T-cell (primary cell): ENCODE measurements at regions not wholly inside any gene's neighbourhood (a gene's known extent, or its start where the extent isn't known, plus 50 kb on each side); places are given as distances from the start of the nearest gene placed in this dataset.

Source experiments
- ATAC-seq, 4 experiments: fragments of 200-7000 bp in 3 of 4; fragments of 150-1000 bp in 1 of 4; cut with Tn5 transposase; replicated peaks in 1 of 4; 1 replicate in 3 of 4; 2 replicates in 1 of 4; pipeline ENCODE4 v1.10.0; 2021; ENCODE audit warnings: moderate library complexity in 3 of 4, mild to moderate bottlenecking in 2 of 4, moderate number of reproducible peaks in 1 of 4
- CTCF ChIA-PET, 2 donors: fragments of 300-600 bp; sonication (Branson Sonifier 250); formaldehyde crosslinking; loops; one replicate each; lab custom pipeline; 2022; ENCODE audit warnings: antibody characterized with exemption in 2 of 2; lab: Charles Lee
- POLR2A ChIA-PET, 2 donors: fragments of 300-600 bp; sonication (Branson Sonifier 250); formaldehyde crosslinking; loops; one replicate each; lab custom pipeline; 2022; ENCODE audit warnings: antibody characterized with exemption in 2 of 2; lab: Charles Lee
- DNase-seq, 35 experiments: peaks; one replicate each; pipeline versions ENCODE4 v3.0.0 to v3.0.0-alpha.2; 2013 to 2023
- H3K27ac ChIP-seq: one replicate; pipeline ENCODE4 v1.5.1; 2013; ENCODE audit warnings: low read length
- H3K27me3 ChIP-seq, 2 experiments: replicated peaks in 1 of 2; 1 replicate in 1 of 2; 2 replicates in 1 of 2; pipeline versions ENCODE4 v1.6.1 to v1.7.0; 2013; ENCODE audit warnings: low read length in 1 of 2, mixed read lengths in 1 of 2; ENCODE audit not compliant: control insufficient read depth in 2 of 2, insufficient read depth in 2 of 2; ENCODE audit errors: extremely low read depth in 1 of 2
- H3K36me3 ChIP-seq, 2 donors: 1 replicate in 1 of 2; 2 replicates in 1 of 2; pipeline versions ENCODE4 v1.6.1 to v1.7.0; 2013; ENCODE audit warnings: low read length in 1 of 2; ENCODE audit not compliant: control insufficient read depth in 2 of 2, insufficient read depth in 1 of 2; ENCODE audit errors: extremely low read depth in 1 of 2
- H3K4me1 ChIP-seq, 2 experiments: 1 replicate in 1 of 2; 2 replicates in 1 of 2; pipeline versions ENCODE4 v1.6.1 to v1.7.0; 2013; ENCODE audit warnings: low read length in 2 of 2, mixed read lengths in 1 of 2; ENCODE audit not compliant: insufficient read depth in 2 of 2, control insufficient read depth in 1 of 2; ENCODE audit errors: extremely low read depth in 1 of 2
- H3K4me3 ChIP-seq, 2 donors: 1 replicate in 1 of 2; 2 replicates in 1 of 2; pipeline versions ENCODE4 v1.5.1 to v1.7.0; 2013; ENCODE audit warnings: mild to moderate bottlenecking in 2 of 2, low read length in 1 of 2, moderate library complexity in 1 of 2; ENCODE audit not compliant: control insufficient read depth in 1 of 2; ENCODE audit errors: extremely low read depth in 1 of 2
- H3K9me3 ChIP-seq: 2 replicates; pipeline ENCODE4 v1.7.0; 2013
- H3K27ac Mint-ChIP-seq, 2 donors: one replicate each; pipeline ENCODE4 v1.8.0; 2020 to 2021; ENCODE audit warnings: mild to moderate bottlenecking in 2 of 2, mixed read lengths in 2 of 2
- H3K27me3 Mint-ChIP-seq, 2 donors: one replicate each; pipeline ENCODE4 v1.8.0; 2021 to 2022; ENCODE audit warnings: mixed read lengths in 2 of 2
- H3K36me3 Mint-ChIP-seq: one replicate; pipeline ENCODE4 v1.8.0; 2021; ENCODE audit warnings: mixed read lengths
- H3K4me1 Mint-ChIP-seq, 3 donors: one replicate each; pipeline ENCODE4 v1.8.0; 2020 to 2022; ENCODE audit warnings: mixed read lengths in 3 of 3, mild to moderate bottlenecking in 1 of 3
- H3K4me3 Mint-ChIP-seq, 3 donors: one replicate each; pipeline ENCODE4 v1.8.0; 2020 to 2022; ENCODE audit warnings: mild to moderate bottlenecking in 3 of 3, mixed read lengths in 3 of 3, moderate library complexity in 3 of 3
- H3K9me3 Mint-ChIP-seq, 3 donors: one replicate each; pipeline ENCODE4 v1.8.0; 2020 to 2022; ENCODE audit warnings: mixed read lengths in 3 of 3
- WGBS: methylation state at CpG from one replicate; pipeline ENCODE4 v1.1.5; 2013; ENCODE audit warnings: missing lambda C conversion rate; ENCODE audit not compliant: insufficient coverage; 5-methylcytosine and 5-hydroxymethylcytosine counted together

DNA sequence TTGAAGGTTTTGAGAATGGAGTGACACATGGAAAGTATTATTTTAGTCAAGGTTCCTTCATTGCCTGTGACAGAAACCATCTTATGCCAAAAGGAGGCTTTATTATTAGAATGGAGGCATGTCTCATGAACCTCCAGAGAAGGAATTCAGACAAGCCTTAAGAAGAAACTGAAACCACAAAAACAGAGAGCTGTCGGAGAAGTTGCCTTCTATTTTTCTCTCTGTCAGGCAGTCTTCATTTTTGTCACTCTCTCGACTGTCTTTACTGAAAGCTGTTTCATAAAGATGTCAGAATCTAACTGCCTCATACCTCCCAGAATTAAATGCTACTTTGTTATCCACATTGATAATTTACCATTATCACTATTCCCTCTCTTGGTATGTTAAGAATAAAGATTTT lies 434.7 kb upstream of the ADGRL4 start:
- whole genome bisulfite sequencing: 100% methylated on average over 1 of the region's 2 CpGs
- Mint-ChIP-seq H3K27me3 (no peaks in the 10 kb centered on the region), H3K4me3 (no peak overlapping the region), H3K4me1 (no peaks in the 10 kb centered on the region), H3K36me3 (no peaks in the 10 kb centered on the region), H3K9me3 (peaks cover 0 to 11% (median 4%) of the 10 kb centered on the region in 3 donors), H3K27ac (no peak overlapping the region)
- Histone ChIP-seq H3K36me3 (no peaks in the 10 kb centered on the region), H3K27ac (no peak overlapping the region), H3K27me3 (no peaks in the 10 kb centered on the region), H3K4me3 (no peak overlapping the region), H3K4me1 (no peaks in the 10 kb centered on the region), H3K9me3 (no peaks in the 10 kb centered on the region)
- ChIA-PET CTCF (no interaction called here), POLR2A (no interaction called here)
- DNase-seq: no peak
- ATAC-seq: no peak

DNA sequence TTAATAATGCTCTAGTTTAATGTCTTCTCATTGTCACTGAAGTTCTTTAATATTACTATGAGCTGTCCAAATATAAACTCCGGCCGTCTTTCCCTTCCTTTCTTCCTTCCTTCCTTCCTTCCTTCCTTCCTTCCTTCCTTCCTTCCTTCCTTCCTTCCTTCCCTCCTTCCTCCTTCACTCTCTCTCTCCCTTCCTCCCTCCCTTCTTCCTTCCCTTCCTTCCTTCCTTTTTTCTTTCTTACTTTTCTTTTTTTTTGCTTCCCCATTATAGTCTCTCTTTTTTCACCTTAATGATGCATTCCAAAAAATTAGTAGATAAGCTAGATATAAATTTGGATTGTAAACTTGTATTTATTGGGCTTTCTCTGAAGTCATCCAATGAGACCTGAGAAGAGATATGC lies 431.0 kb upstream of the ADGRL4 start:
- Mint-ChIP-seq H3K27ac (no peak overlapping the region), H3K4me1 (no peaks in the 10 kb centered on the region), H3K4me3 (no peak overlapping the region), H3K36me3 (no peaks in the 10 kb centered on the region), H3K27me3 (no peaks in the 10 kb centered on the region), H3K9me3 (peaks cover 2 to 6% (median 3%) of the 10 kb centered on the region in 3 donors)
- 89% methylated on average over 2 of the region's 2 CpGs for WGBS
- ChIA-PET CTCF (interaction anchor here in 1 of 2 donors (0.6 kb wide), 1 partner anchor 25 kb away, joined by 3 read pairs; no protein-coding TSS in a partner anchor), POLR2A (no interaction called here)
- Histone ChIP-seq H3K4me1 (no peaks in the 10 kb centered on the region), H3K27ac (no peak overlapping the region), H3K36me3 (no peaks in the 10 kb centered on the region), H3K9me3 (no peaks in the 10 kb centered on the region), H3K27me3 (no peaks in the 10 kb centered on the region), H3K4me3 (no peak overlapping the region)
- no peak for ATAC-seq
- no peak for DNase-seq

DNA sequence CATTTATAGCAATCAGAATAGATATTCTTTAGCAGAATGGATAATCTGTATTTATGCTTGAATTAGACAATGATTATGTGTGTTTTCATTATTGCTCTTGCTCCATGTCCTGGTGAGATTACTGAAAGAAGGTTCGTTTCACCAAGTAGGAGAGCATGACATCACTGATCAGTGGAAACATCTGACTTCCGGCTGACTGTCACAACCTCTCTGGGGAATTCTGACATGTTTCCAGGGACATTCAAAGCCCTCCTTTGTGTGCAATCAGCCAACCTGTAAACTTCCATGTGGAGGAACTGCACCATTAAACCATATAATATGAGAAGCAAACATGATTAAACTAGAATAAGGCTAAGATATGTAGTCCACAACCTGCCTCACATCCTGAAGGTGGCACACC lies 424.8 kb upstream of the ADGRL4 start:
- Mint-ChIP-seq H3K9me3 (peaks cover 0 to 4% (median 3%) of the 10 kb centered on the region in 3 donors), H3K4me1 (no peaks in the 10 kb centered on the region), H3K36me3 (no peaks in the 10 kb centered on the region), H3K27ac (no peak overlapping the region), H3K27me3 (no peaks in the 10 kb centered on the region), H3K4me3 (no peak overlapping the region)
- Histone ChIP-seq H3K27me3 (no peaks in the 10 kb centered on the region), H3K36me3 (no peaks in the 10 kb centered on the region), H3K4me3 (no peak overlapping the region), H3K9me3 (no peaks in the 10 kb centered on the region), H3K27ac (no peak overlapping the region), H3K4me1 (no peaks in the 10 kb centered on the region)
- DNase-seq (no peak), ATAC-seq (no peak)
- ChIA-PET CTCF (no interaction called here), POLR2A (no interaction called here)
- 69% methylated on average over 2 of the region's 2 CpGs for WGBS

DNA sequence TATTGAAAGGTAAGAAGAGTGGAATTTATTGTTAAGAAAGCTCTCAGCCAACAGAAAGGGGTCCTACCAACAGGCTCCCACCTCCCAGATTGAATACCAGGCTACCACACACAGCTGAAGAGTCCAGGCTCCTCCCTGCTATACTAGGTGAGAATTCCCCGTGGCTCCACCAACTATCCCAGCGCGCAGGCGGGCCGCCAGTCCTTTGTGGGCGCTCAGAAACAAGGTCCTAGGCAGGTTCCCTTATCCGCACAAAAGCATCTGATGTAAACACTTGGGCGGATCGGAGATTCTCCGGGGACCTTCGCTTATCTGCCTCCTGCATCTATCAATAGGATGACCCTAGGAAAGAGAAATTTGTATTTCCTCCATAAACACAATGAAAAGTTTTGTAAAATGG lies 423.9 kb upstream of the ADGRL4 start:
- Mint-ChIP-seq H3K9me3 (peaks cover 0 to 4% (median 3%) of the 10 kb centered on the region in 3 donors), H3K27ac (no peak overlapping the region), H3K36me3 (no peaks in the 10 kb centered on the region), H3K27me3 (no peaks in the 10 kb centered on the region), H3K4me3 (no peak overlapping the region), H3K4me1 (no peaks in the 10 kb centered on the region)
- Histone ChIP-seq H3K4me1 (no peaks in the 10 kb centered on the region), H3K4me3 (no peak overlapping the region), H3K9me3 (no peaks in the 10 kb centered on the region), H3K36me3 (no peaks in the 10 kb centered on the region), H3K27me3 (no peaks in the 10 kb centered on the region), H3K27ac (no peak overlapping the region)
- 86% methylated on average over 7 of the region's 11 CpGs for WGBS
- POLR2A ChIA-PET: no interaction called here
- CTCF ChIA-PET: no interaction called here
- ATAC-seq (no peak), DNase-seq (peak in 1 of 35 experiments; percentile 2)

DNA sequence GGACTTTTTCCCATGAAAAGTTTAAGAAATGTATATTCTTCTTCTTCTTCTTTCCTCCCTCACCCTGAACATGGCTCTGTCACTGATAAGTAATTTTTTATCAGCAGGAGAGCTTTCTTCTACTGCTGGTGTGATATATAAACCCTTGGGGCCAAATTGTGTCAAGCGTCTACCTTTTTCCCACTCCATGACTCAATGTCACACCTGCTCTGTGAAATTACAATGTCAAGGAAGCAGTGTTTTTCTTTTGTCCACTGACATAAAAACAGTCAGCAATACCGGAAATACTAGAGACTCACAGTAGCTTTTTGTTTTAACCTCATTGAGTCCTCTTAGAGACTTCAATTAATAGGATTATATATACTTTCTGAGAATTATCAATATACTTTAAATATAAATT lies 416.2 kb upstream of the ADGRL4 start:
- WGBS: no CpG with 5 or more reads among the region's 2 CpGs

DNA sequence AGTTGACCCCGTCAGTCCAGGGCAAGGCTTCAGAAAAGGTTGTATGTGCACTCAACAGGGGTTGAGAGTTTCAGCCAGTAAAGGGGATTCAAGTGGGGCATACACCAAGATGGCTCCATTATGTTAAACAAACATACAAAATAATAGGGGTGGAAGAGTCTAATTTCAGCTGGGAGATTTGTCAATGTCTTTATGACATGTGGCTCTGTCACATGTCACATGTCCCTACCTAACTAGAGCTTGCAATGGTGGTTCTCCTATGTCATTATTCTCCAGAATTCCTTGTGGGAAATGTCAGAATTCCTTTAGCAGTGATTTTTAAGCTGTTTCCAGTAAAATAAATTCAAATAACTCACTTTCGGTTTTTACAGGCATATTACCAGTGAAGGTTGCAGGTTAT lies 392.0 kb upstream of the ADGRL4 start:
- Histone ChIP-seq H3K27ac (no peak overlapping the region), H3K9me3 (no peaks in the 10 kb centered on the region), H3K36me3 (no peaks in the 10 kb centered on the region), H3K4me3 (no peak overlapping the region), H3K27me3 (no peaks in the 10 kb centered on the region), H3K4me1 (no peaks in the 10 kb centered on the region)
- no peak for ATAC-seq
- peaks cover 3 to 20% (median 5%) of the 10 kb centered on the region in 3 donors for H3K9me3 Mint-ChIP-seq
- no peaks in the 10 kb centered on the region for H3K36me3 Mint-ChIP-seq
- DNase-seq: no peak
- H3K4me1 Mint-ChIP-seq: no peaks in the 10 kb centered on the region
- H3K27ac Mint-ChIP-seq: no peak overlapping the region
- no peaks in the 10 kb centered on the region for H3K27me3 Mint-ChIP-seq
- 86% methylated on average over 1 of the region's 2 CpGs for WGBS
- ChIA-PET POLR2A (no interaction called here), CTCF (no interaction called here)
- H3K4me3 Mint-ChIP-seq: no peak overlapping the region

More for the DNA sequence above, 416.2 kb upstream of the ADGRL4 start:
- ChIA-PET POLR2A (no interaction called here), CTCF (no interaction called here)
- H3K4me1 ChIP-seq: no peaks in the 10 kb centered on the region
- no peaks in the 10 kb centered on the region for H3K27me3 Mint-ChIP-seq
- no peaks in the 10 kb centered on the region for H3K36me3 ChIP-seq
- ATAC-seq: no peak
- no peak overlapping the region for H3K4me3 Mint-ChIP-seq
- no peak overlapping the region for H3K4me3 ChIP-seq
- no peaks in the 10 kb centered on the region for H3K9me3 ChIP-seq
- H3K27ac ChIP-seq: no peak overlapping the region
- no peak overlapping the region for H3K27ac Mint-ChIP-seq
- no peaks in the 10 kb centered on the region for H3K36me3 Mint-ChIP-seq
- DNase-seq: no peak
- no peaks in the 10 kb centered on the region for H3K4me1 Mint-ChIP-seq
- H3K9me3 Mint-ChIP-seq: peaks cover 0 to 10% (median 0%) of the 10 kb centered on the region in 3 donors
- no peaks in the 10 kb centered on the region for H3K27me3 ChIP-seq

DNA sequence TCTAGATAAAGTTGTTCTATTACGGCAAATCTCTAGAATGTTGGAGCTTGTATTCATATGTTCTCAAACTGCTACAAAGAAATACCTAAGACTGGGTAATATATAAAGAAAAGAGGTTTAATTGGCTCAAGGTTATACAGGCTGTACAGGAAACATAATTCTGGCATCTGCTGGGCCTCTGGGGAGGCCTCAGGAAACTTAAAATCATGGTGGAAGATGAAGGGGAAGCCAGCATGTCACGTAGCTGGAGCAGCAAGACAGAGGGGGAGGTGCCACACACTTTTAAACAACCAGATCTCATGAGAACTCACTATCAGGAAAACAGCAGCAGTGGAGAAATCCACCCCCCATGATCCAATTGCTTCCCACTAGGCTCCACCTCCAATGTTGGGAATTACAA lies 390.4 kb upstream of the ADGRL4 start:
- Mint-ChIP-seq H3K4me1 (no peaks in the 10 kb centered on the region), H3K9me3 (peaks cover 3 to 20% (median 5%) of the 10 kb centered on the region in 3 donors), H3K27ac (no peak overlapping the region), H3K36me3 (no peaks in the 10 kb centered on the region), H3K4me3 (no peak overlapping the region), H3K27me3 (no peaks in the 10 kb centered on the region)
- ChIA-PET CTCF (no interaction called here), POLR2A (no interaction called here)
- H3K27me3 ChIP-seq: no peaks in the 10 kb centered on the region
- DNase-seq (no peak), ATAC-seq (no peak)
- no peak overlapping the region for H3K27ac ChIP-seq
- H3K4me3 ChIP-seq: no peak overlapping the region
- no peaks in the 10 kb centered on the region for H3K9me3 ChIP-seq
- H3K36me3 ChIP-seq: no peaks in the 10 kb centered on the region
- 60% methylated on average over 1 of the region's 2 CpGs for WGBS
- H3K4me1 ChIP-seq: no peaks in the 10 kb centered on the region
